HG02938 (cell line): ENCODE measurements at regions not wholly inside any gene's neighbourhood (a gene's known extent, or its start where the extent isn't known, plus 50 kb on each side); places are given as distances from the start of the nearest gene placed in this dataset.

ENCODE experiments used
- ATAC-seq: cut with Tn5 transposase; IDR thresholded peaks from one replicate; pipeline ENCODE4 v1.9.1; 2021; ENCODE audit warnings: mild to moderate bottlenecking, moderate library complexity; ENCODE audit not compliant: unreplicated experiment

DNA sequence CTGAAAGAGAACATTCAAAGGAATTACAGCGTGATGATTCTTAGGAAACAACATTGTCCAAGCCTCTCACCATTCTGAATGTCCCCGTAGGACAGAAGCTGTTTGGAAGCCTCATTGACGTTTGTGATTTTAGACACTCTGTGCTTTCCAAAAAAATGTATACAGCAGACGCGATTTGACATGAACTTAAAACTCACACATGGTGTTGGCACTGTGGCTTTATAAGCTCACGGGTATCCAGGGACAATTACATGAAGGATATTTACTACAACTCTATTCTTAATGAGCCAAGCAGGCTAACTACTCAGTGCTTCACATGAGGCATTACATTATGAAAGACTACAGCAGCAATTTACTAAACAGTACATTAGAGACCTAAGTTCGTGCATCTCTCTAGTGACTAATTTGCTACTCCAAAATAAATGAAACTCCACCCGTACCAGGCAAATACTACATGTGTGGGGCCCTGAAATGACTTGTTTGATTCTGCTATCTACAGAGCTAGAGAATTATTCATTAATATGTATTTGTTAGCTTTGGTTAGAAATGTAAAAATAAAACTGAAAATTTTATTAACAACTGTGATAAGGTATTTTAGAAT lies 620.7 kb downstream of the SPRY1 start:
- ATAC-seq = no peak

DNA sequence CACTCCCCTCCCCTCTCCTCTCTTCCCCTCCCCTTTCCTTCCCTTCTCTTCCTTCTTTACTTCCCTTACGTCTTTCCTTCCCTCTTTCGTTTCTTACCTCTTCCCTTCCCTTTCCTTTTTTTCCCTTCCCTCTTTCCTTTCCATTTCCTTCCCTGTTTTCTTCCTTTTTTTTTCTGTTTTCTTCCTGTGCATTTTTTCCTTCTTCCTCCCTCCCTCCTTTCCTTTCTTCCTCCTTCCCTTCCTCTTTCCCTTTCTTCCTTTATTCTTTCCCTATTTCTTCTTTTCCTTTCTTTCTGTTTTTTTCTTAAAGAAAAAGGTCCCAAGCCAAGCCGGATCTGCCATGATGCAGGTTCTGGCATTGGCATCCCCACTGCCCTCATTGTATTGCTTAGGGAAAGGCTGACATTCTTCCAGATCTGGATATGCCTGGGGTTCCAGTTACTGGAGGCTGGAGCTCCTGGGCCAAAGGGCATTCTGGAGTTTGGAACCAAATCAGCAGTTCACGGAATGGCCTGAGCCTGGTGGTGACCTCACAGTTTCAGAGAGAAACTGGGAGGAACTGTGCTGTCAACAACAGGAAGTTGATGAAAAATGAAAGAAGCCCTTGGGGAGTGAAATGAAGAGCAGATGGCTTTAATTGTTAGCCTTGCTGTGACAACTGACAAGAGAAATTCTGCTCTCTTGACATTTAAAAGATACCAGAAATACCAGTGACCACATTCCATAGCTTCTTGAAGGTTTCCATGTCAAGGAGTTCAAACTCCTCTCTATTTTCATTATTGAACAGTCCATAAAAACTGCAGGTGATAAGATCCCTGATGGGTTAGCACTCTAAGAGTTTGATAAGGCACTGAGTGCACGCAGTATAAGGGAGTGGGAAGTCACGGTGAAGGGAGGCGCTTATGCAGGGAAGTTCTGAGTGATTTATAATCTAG lies 622.1 kb downstream of the SPRY1 start:
- peak; percentile 99 for ATAC-seq

DNA sequence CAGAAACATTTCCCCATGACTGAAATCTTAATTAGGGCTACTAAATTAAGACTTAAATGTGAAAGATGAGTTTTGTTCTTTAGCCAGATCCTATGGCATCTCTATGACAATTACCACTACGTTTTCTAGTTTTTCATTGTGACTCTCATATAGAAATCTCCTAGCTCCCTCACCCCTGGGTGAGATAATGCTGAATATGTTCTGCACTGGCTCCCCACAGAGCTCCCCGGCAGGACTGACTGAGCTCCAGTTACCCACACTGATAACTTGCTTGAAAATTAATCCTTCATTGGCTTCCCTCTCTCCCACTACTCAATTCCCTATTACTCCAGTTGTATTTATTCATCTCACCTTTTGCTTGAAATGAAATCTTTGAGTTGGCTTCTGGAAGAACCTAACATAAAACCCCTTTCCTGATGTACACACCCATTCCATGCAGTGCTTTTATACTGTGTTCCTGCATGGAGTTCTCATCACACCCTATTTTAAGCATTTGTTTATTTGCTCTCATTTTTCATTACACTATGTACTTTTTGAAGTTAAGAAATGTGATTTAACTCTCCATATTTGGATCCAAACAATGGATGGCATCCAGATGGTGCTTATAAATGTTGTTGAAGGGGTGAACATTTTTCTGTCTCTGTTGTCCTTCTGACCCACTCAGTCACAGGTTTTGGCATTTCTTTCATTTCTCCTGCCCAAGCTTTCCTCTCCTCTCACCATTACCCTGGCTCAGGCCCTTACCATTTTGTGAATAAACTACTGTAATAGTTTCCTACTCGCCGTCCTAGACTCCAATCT lies 623.4 kb downstream of the SPRY1 start:
- ATAC-seq = no peak

DNA sequence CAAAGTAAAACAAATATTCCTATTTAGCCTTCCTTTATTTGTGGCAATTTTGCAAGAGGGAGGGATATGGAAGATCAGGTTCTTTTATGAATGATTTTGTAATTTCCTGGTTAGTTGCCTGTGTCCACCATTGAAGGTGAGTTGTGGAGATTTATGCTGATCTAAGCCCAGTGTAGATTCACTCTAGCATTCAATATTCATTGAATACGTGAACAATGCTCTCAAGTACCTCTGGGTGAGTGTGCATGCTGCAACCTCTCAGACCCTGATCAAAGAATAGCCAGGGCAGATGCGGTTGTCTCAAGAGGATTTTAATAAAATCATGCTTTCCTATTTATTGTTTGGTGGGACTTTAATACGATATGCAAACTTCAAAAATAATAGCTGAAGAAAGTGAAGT lies 628.4 kb downstream of the SPRY1 start:
- no peak for ATAC-seq

DNA sequence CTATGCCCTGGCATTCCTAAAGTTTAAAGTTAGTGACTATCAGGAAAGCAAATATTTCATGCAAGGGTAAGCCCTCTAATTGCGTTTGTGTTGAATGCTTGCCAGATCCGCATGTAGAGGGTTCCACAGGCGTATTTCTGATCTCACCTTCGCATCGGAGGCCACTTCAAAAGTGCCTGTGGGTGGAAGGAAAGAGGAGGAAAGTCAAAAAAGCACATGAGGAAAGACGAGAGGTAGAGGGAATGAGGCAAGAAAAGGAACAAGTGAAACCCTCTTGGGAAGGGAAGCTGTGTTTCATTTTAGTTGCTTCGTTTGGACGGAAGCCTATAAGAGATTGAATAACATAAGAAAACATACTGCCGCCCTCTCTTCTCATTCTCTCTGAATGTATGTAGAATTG lies 628.8 kb downstream of the SPRY1 start:
- no peak for ATAC-seq

- no peak for ATAC-seq
Measured at GRCh38 chr4:124028182-124028581, 631.6 kb downstream of the SPRY1 start.

DNA sequence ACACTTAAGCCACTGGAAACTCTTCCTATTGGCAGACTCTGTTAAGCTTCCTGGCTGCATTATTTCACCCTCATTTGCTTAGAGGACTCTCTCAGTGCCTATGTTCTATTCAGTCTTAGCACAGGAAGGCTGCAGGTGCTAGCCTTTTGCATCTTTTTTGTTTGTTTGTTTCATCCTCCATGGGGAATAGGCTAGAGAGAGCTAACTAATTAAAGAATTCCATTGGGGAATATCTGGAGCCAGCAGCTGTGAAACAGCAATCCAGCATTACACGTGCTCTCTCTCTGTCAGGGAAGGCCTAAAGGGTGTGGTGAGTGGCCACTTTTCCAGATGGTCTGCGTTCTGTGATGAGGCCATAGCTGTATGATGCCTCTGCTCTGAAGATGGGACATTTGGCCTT lies 633.6 kb downstream of the SPRY1 start:
- ATAC-seq = no peak

DNA sequence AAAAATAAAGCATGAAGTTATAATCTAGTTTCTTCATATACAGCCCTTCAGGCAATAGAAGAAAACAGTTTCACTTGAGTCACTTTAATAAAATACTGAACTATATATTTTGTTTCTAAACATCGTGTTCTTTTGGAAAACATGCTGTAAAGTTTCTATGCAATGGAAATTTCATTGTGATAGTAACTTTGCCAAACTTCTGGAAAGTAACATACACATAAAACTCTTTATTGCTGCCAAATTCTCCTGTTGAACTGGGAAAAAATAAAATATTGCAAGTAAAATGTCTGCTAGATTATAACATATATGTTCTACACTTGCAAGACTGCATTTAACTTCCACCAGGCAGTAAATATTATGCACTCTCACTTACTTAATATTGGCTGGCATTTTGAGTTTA lies 635.4 kb downstream of the SPRY1 start:
- ATAC-seq = no peak

- no peak for ATAC-seq
Measured at GRCh38 chr4:124035364-124036041, 638.9 kb downstream of the SPRY1 start.

DNA sequence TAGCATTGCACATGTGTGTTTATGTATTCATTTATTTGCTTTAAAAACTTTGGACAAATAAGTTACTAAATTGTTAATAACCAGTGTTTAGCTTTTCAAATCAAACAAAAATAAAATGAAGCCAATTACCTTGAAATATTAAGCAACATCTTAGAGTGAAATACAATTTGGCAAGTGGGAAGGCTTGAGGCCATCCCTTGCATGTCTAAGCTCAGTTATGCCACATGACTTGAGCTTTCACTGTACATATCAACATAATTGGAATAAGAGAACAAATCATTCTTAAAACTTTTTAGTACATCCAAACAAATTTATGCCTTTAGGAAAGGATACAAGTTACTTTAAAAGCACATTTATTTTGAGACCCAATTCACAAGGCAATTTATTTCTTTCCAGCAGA lies 640.6 kb downstream of the SPRY1 start:
- no peak for ATAC-seq

DNA sequence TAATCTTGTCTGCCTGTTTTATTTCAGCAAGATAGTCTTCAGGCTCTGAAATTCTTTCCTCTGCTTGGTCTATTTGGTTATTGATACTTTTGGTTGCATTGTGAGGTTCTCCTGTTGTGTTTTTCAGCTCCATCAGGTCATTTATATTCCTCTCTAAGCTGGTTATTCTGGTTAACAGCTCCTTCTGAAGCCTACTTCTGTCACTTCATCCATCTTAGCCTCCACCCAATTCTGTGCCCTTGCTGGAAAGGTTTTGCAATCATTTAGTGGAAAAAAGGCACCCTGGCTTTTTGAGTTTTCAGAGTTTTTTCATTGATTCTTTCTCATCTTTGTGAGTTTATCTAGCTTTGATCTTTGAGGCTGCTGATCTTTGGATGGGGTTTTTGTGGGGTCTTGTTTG lies 647.7 kb downstream of the SPRY1 start:
- no peak for ATAC-seq

DNA sequence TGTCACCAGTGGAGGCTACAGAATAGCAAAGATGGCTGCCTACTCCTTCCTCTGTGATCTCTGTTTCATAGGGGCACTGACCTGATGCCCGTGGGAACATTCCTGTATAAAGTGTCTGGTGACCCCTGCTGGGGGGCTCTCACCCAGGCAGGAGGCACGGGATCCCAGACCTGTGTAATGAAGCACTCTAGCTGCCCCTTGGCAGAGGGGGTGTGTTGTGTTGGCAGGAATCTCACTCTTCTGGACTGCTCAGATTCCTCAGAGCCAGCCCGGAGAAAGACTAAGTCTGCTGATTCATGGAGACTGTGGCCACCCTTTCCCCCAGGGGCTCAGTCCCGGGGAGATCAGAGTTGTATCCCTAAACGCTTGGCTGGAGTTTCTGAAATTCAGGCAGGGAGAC lies 648.3 kb downstream of the SPRY1 start:
- ATAC-seq = no peak

DNA sequence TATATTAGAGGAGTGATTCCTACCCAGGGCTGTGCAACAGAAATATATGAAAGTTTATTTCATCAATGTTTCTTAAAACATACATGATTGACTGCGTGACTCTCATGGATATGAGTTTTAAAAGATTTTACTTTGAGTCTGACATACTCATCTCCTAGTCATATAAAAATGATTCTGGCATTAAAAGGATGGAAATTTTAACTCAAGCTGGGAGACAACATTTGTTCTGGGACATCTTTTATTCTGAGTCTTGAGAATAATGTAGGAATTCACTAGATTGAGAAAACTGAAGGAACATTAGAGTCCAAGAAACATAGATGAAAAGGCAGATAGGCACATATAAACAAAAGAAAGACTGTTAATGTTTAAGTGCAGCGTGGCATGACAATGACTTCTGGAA lies 649.6 kb downstream of the SPRY1 start:
- no peak for ATAC-seq

- ATAC-seq = no peak
Measured at GRCh38 chr4:124053872-124054538, 657.4 kb downstream of the SPRY1 start.

- ATAC-seq = no peak
Measured at GRCh38 chr4:124055336-124055735, 657.2 kb downstream of the ANKRD50 start.

- no peak for ATAC-seq
Measured at GRCh38 chr4:124055896-124056295, 656.6 kb downstream of the ANKRD50 start.

- ATAC-seq = peak; percentile 65
Measured at GRCh38 chr4:124060261-124060918, 652.1 kb downstream of the ANKRD50 start.

GRCh38 chr4:124061413-124061812 lies 651.1 kb downstream of the ANKRD50 start:
- no peak for ATAC-seq

DNA sequence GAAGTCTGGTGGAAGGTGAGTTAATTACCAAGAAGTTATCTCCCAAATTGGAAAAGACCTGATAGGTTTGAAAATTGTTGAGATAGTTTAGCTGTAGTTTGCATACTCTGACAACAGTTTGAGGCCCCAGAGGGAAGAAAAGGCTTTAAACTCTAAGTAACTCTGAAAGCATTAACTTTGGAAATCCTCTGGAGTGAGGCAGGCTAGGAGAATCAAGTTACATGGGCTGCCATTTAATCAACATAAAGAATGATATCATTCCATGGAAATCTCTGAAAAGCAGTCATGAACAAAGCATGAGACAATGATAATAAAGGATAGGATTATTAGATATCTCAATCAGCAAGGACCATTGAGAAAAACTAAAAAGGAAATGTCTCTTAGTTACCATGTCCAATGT lies 647.1 kb downstream of the ANKRD50 start:
- no peak for ATAC-seq

DNA sequence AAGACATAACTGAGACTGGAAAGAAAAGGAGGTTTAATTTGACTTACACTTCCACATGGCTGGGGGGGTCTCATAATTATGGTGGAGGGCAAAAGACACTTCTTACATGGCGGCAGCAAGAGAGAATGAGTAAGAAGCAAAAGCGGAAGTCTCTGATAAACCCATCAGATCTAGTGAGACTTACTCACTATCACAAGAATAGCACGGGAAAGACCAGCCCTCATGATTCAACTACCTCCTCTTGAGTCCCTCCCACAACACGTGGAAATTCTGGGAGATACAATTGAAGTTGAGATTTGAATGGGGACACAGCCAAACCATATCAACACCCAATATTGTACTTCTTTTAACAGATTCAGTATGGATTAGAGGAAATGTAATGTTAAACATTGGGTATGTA lies 646.6 kb downstream of the ANKRD50 start:
- ATAC-seq = no peak
